GM12892 (cell line): ENCODE measurements at regions not wholly inside any gene's neighbourhood (a gene's known extent, or its start where the extent isn't known, plus 50 kb on each side); places are given as distances from the start of the nearest gene placed in this dataset.
A peak's percentile ranks its signal among the peaks of the same experiment; 100 is the strongest.

ENCODE experiments used
- DNase-seq: peaks from one replicate; pipeline ENCODE4 v3.0.0; 2011; ENCODE audit not compliant: insufficient read length
- FAIRE-seq: peaks from 2 replicates; lab custom pipeline; 2011; peaks lifted over from hg19 to GRCh38; lab: Jason Lieb, UNC
- POLR2A ChIP-seq: IDR thresholded peaks from 2 replicates; pipeline ENCODE4 v1.6.1; 2011; ENCODE audit warnings: low read depth, low read length, control low read depth
- POLR2AphosphoS5 ChIP-seq: IDR thresholded peaks from 2 replicates; pipeline ENCODE4 v1.6.1; 2011; ENCODE audit warnings: low read depth, low read length, control low read depth
- TAF1 ChIP-seq: IDR thresholded peaks from 2 replicates; pipeline ENCODE4 v1.6.1; 2011; ENCODE audit warnings: low read depth, mild to moderate bottlenecking, control low read depth, low read length, borderline replicate concordance

- TF ChIP-seq POLR2AphosphoS5 (no peak), POLR2A (no peak), TAF1 (no peak)
- DNase-seq: no peak
- no peak for FAIRE-seq
Observed at GRCh38 chr20:40938020-40938419, 90.6 kb upstream of the TOP1 start.

GRCh38 chr20:40939667-40940066 is 89.0 kb upstream of the TOP1 start:
- no peak for DNase-seq
- TF ChIP-seq TAF1: no peak
- TF ChIP-seq POLR2A: no peak
- TF ChIP-seq POLR2AphosphoS5: no peak
- no peak for FAIRE-seq

- TF ChIP-seq POLR2A (no peak), POLR2AphosphoS5 (no peak), TAF1 (no peak)
- DNase-seq (no peak), FAIRE-seq (peak; percentile 27)
Observed at GRCh38 chr20:40941133-40941610, 87.5 kb upstream of the TOP1 start.

- DNase-seq (no peak), FAIRE-seq (no peak)
- TF ChIP-seq POLR2AphosphoS5 (no peak), POLR2A (no peak), TAF1 (no peak)
Observed at GRCh38 chr20:40942006-40942405, 86.6 kb upstream of the TOP1 start.

- no peak for TF ChIP-seq POLR2A
- TF ChIP-seq TAF1: no peak
- no peak for TF ChIP-seq POLR2AphosphoS5
- DNase-seq: no peak
- FAIRE-seq: no peak
Observed at GRCh38 chr20:40942775-40943174, 85.8 kb upstream of the TOP1 start.

- no peak for DNase-seq
- TF ChIP-seq POLR2A (no peak), POLR2AphosphoS5 (no peak), TAF1 (no peak)
- no peak for FAIRE-seq
Observed at GRCh38 chr20:40943591-40943990, 85.0 kb upstream of the TOP1 start.

GRCh38 chr20:40945189-40945588 is 83.4 kb upstream of the TOP1 start:
- FAIRE-seq (no peak), DNase-seq (no peak)
- TF ChIP-seq POLR2A: no peak
- no peak for TF ChIP-seq POLR2AphosphoS5
- TF ChIP-seq TAF1: no peak

- TF ChIP-seq TAF1: no peak
- no peak for TF ChIP-seq POLR2A
- no peak for TF ChIP-seq POLR2AphosphoS5
- FAIRE-seq: no peak
- peak; percentile 43 for DNase-seq
Observed at GRCh38 chr20:40945754-40946450, 82.7 kb upstream of the TOP1 start.

- TF ChIP-seq POLR2AphosphoS5 (no peak), TAF1 (no peak), POLR2A (no peak)
- FAIRE-seq (no peak), DNase-seq (no peak)
Observed at GRCh38 chr20:40946451-40946850, 82.2 kb upstream of the TOP1 start.

- FAIRE-seq (no peak), DNase-seq (no peak)
- no peak for TF ChIP-seq TAF1
- TF ChIP-seq POLR2AphosphoS5: no peak
- TF ChIP-seq POLR2A: no peak
Observed at GRCh38 chr20:40948465-40949267, 80.0 kb upstream of the TOP1 start.

- TF ChIP-seq TAF1 (no peak), POLR2AphosphoS5 (no peak), POLR2A (no peak)
- DNase-seq (no peak), FAIRE-seq (no peak)
Observed at GRCh38 chr20:40949346-40949745, 79.3 kb upstream of the TOP1 start.

GRCh38 chr20:40952136-40952535 is 76.5 kb upstream of the TOP1 start:
- FAIRE-seq (no peak), DNase-seq (no peak)
- TF ChIP-seq POLR2A: no peak
- no peak for TF ChIP-seq TAF1
- TF ChIP-seq POLR2AphosphoS5: no peak
